Osteocyte (in vitro differentiated cells): ENCODE measurements at regions not wholly inside any gene's neighbourhood (a gene's known extent, or its start where the extent isn't known, plus 50 kb on each side); places are given as distances from the start of the nearest gene placed in this dataset.

Source experiments
- DNase-seq: peaks from one replicate; pipeline ENCODE4 v3.0.0; 2021; ENCODE audit warnings: mixed read lengths; ENCODE audit not compliant: unreplicated experiment; ENCODE audit errors: extremely low spot score
- H3K27ac Mint-ChIP-seq: one replicate; pipeline ENCODE4 v1.8.0; 2021; ENCODE audit warnings: mild to moderate bottlenecking, mixed read lengths; ENCODE audit not compliant: unreplicated experiment
- H3K27me3 Mint-ChIP-seq: one replicate; pipeline ENCODE4 v1.8.0; 2021; ENCODE audit warnings: mixed read lengths; ENCODE audit not compliant: unreplicated experiment
- H3K36me3 Mint-ChIP-seq: one replicate; pipeline ENCODE4 v1.8.0; 2021; ENCODE audit warnings: mixed read lengths; ENCODE audit not compliant: unreplicated experiment
- H3K4me1 Mint-ChIP-seq: one replicate; pipeline ENCODE4 v1.8.0; 2021; ENCODE audit warnings: mixed read lengths; ENCODE audit not compliant: unreplicated experiment
- H3K4me3 Mint-ChIP-seq: one replicate; pipeline ENCODE4 v1.8.0; 2021; ENCODE audit warnings: mild to moderate bottlenecking, moderate library complexity, mixed read lengths; ENCODE audit not compliant: unreplicated experiment
- H3K9me3 Mint-ChIP-seq: one replicate; pipeline ENCODE4 v1.8.0; 2021; ENCODE audit warnings: mixed read lengths; ENCODE audit not compliant: unreplicated experiment
- CTCF ChIP-seq: fragments of 200-600 bp; sonication (generic); IDR thresholded peaks from 2 replicates; pipeline ENCODE4 v1.5.0; 2021; ENCODE audit warnings: antibody characterized with exemption, mild to moderate bottlenecking, moderate library complexity

- Mint-ChIP-seq H3K27ac (no peak overlapping the region), H3K27me3 (no peaks in the 10 kb centered on the region), H3K4me3 (no peak overlapping the region), H3K4me1 (peaks cover 7% of the 10 kb centered on the region), H3K9me3 (peaks cover 9% of the 10 kb centered on the region), H3K36me3 (no peaks in the 10 kb centered on the region)
- DNase-seq, result no peak
- no peak for TF ChIP-seq CTCF
Measured at GRCh38 chr13:67588607-67589006, 358.5 kb upstream of the PCDH9 start.

- no peak for DNase-seq
- TF ChIP-seq CTCF, result no peak
- Mint-ChIP-seq H3K27ac (no peak overlapping the region), H3K27me3 (no peaks in the 10 kb centered on the region), H3K4me1 (peaks cover 11% of the 10 kb centered on the region), H3K9me3 (peaks cover 10% of the 10 kb centered on the region), H3K36me3 (no peaks in the 10 kb centered on the region), H3K4me3 (no peak overlapping the region)
Measured at GRCh38 chr13:67577361-67577760, 347.2 kb upstream of the PCDH9 start.

- Mint-ChIP-seq H3K4me3 (no peak overlapping the region), H3K27ac (peak overlapping the region; percentile 18), H3K4me1 (peaks cover 7% of the 10 kb centered on the region), H3K9me3 (peaks cover 10% of the 10 kb centered on the region), H3K27me3 (no peaks in the 10 kb centered on the region), H3K36me3 (no peaks in the 10 kb centered on the region)
- DNase-seq, result no peak
- no peak for TF ChIP-seq CTCF
Measured at GRCh38 chr13:67574320-67575233, 344.4 kb upstream of the PCDH9 start.

- no peak for DNase-seq
- Mint-ChIP-seq H3K4me3 (no peak overlapping the region), H3K27ac (no peak overlapping the region), H3K36me3 (no peaks in the 10 kb centered on the region), H3K27me3 (no peaks in the 10 kb centered on the region), H3K4me1 (no peaks in the 10 kb centered on the region), H3K9me3 (no peaks in the 10 kb centered on the region)
- no peak for TF ChIP-seq CTCF
Measured at GRCh38 chr13:67568205-67568604, 338.1 kb upstream of the PCDH9 start.

GRCh38 chr13:67557642-67558241, 327.6 kb upstream of the PCDH9 start:
- Mint-ChIP-seq H3K36me3 (peaks cover 9% of the 10 kb centered on the region), H3K9me3 (peaks cover 26% of the 10 kb centered on the region), H3K4me1 (peaks cover 8% of the 10 kb centered on the region), H3K4me3 (no peak overlapping the region), H3K27ac (no peak overlapping the region), H3K27me3 (no peaks in the 10 kb centered on the region)
- no peak for TF ChIP-seq CTCF
- DNase-seq, result no peak
